ENCODE measurements at regions not wholly inside any gene's neighbourhood (a gene's known extent, or its start where the extent isn't known, plus 50 kb on each side); places are given as distances from the start of the nearest gene placed in this dataset. TPM values are rescaled to one million over a fixed set of nuclear protein-coding genes. Genes with fewer than 3 reads are reported as not detected.

GRCh38 chr2:111712940-111713515 lies 171.0 kb downstream of the ANAPC1 start:
- intact Hi-C loops (cut with DNase I) = no loop called here
- ATAC-seq (no peak), DNase-seq (peak; percentile 22)
- Histone ChIP-seq H3K4me1 (no peaks in the 10 kb centered on the region), H3K27me3 (no peaks in the 10 kb centered on the region), H3K27ac (no peak overlapping the region), H3K4me3 (no peak overlapping the region), H3K9me3 (no peaks in the 10 kb centered on the region), H3K36me3 (no peaks in the 10 kb centered on the region)
- no peak for TF ChIP-seq CTCF (IDR thresholded peaks at IDR 0.05)

- DNase-seq = no peak
- no peaks in the 10 kb centered on the region for H3K36me3 ChIP-seq
- H3K4me1 ChIP-seq = no peaks in the 10 kb centered on the region
- intact Hi-C loops (cut with DNase I) = no loop called here
- H3K9me3 ChIP-seq = no peaks in the 10 kb centered on the region
- TF ChIP-seq CTCF (IDR thresholded peaks at IDR 0.05) = no peak
- ATAC-seq = no peak
- no peak overlapping the region for H3K4me3 ChIP-seq
- no peaks in the 10 kb centered on the region for H3K27me3 ChIP-seq
- H3K27ac ChIP-seq = no peak overlapping the region
Observed at GRCh38 chr2:111715987-111716904, 167.7 kb downstream of the ANAPC1 start.

GRCh38 chr2:111716905-111717775 lies 166.9 kb downstream of the ANAPC1 start:
- Histone ChIP-seq H3K9me3 (no peaks in the 10 kb centered on the region), H3K36me3 (no peaks in the 10 kb centered on the region), H3K4me1 (no peaks in the 10 kb centered on the region), H3K27me3 (no peaks in the 10 kb centered on the region), H3K27ac (no peak overlapping the region), H3K4me3 (no peak overlapping the region)
- DNase-seq (no peak), ATAC-seq (no peak)
- intact Hi-C loops (cut with DNase I) = no loop called here
- no peak for TF ChIP-seq CTCF (IDR thresholded peaks at IDR 0.05)

Small RNA genes in the stretch of these regions (microRNA-seq; reads per million reads assigned to microRNA genes)
- not detected for gene MIR4435-2 (ENCODE audit: borderline microRNAs expressed)

All from upper lobe of right lung (tissue), 1 donor.